ENCODE measurements at regions not wholly inside any gene's neighbourhood (a gene's known extent, or its start where the extent isn't known, plus 50 kb on each side); places are given as distances from the start of the nearest gene placed in this dataset.

DNA sequence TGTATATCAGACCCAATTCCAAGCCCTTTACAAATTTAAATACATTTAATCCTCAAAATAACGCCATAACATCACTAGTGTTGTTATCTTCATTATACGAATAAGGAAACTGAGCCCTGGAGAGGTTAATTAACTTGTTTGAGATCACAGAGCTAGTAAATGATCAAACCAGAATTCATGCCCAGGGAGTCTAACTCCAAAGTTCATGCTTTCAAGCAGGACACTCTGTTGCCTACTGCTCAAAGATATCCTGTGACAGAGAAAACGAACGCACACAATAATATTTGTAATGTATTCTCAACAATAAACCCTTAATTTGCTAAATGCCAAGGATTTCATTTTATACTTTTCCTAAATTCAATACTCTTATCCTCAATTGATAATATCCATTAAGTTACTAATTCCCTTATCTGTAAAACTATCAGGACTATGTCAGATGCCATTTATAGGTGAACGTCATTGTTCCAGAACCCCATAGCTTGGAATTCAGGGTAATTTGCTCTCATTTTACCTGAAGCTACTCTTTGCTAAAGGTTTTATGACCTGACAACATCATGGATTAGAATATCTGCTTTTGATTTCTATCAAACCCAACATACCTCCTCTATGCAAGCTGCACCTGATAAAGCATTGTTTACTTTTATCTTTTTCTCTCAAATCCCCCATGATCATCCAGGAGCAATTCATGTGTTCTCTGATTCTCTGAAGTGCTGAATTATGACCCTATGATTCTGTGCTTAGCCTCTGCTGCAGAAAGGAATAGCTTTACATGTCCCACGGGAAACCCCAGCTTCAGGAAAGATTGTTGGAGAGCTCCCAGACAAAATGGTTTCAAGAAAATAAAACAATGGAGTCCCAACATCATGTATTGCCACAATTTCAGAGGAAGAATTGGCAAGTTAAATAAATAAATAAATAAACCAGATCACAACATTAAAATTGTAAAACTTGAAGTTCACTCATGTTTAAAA is 150.2 kb upstream of the CDK1 start:
- Histone ChIP-seq H3K36me3 (ENCODE audit: insufficient read depth, low read length) (no peaks in the 10 kb centered on the region), H3K27ac (ENCODE audit: low read depth, low read length) (no peak overlapping the region), H3K9me3 (ENCODE audit: low read length) (no peaks in the 10 kb centered on the region), H3K27me3 (ENCODE audit: insufficient read depth, low read length, poor library complexity, severe bottlenecking) (no peaks in the 10 kb centered on the region), H3K4me3 (ENCODE audit: low read length) (no peak overlapping the region), H3K4me1 (ENCODE audit: insufficient read depth, low read length) (no peaks in the 10 kb centered on the region)
- H3K4me3 Mint-ChIP-seq = no peak overlapping the region
- H3K27me3 Mint-ChIP-seq = peaks cover 0 to 9% of the 10 kb centered on the region in 2 donors
- no peaks in the 10 kb centered on the region for H3K9me3 Mint-ChIP-seq
- DNase-seq = no peak
- no peak overlapping the region for H3K27ac Mint-ChIP-seq
- peaks cover 0 to 13% (median 0%) of the 10 kb centered on the region in 3 donors for H3K36me3 Mint-ChIP-seq
- peaks cover 0 to 32% (median 0%) of the 10 kb centered on the region in 3 donors for H3K4me1 Mint-ChIP-seq
- ChIA-PET CTCF (no interaction called here), POLR2A (no interaction called here)

GRCh38 chr10:60626037-60626436 is 152.2 kb upstream of the CDK1 start:
- CTCF ChIA-PET = no interaction called here
- POLR2A ChIA-PET = no interaction called here

DNA sequence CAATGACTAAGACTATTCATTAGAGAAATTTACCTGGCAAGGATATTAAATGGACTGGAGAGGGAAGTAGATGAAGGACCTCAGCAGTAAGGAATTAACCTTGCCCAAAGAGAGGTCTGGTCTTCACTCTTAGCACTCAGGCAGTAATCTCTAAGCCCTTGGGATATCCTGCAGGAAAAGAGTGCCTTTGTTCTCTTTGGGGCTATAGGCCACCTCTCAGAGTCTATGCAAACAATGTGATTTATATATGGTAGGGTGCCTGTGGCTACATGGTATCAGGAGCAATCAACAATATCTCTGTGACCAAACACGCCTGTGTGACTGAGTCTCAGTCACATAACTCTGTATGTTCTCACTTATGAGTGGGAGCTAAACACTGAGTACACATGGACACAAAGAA is 154.7 kb upstream of the CDK1 start:
- Histone ChIP-seq H3K4me1 (ENCODE audit: insufficient read depth, low read length) (no peaks in the 10 kb centered on the region), H3K36me3 (ENCODE audit: insufficient read depth, low read length) (no peaks in the 10 kb centered on the region), H3K27ac (ENCODE audit: low read depth, low read length) (no peak overlapping the region), H3K4me3 (ENCODE audit: low read length) (no peak overlapping the region), H3K9me3 (ENCODE audit: low read length) (no peaks in the 10 kb centered on the region), H3K27me3 (ENCODE audit: insufficient read depth, low read length, poor library complexity, severe bottlenecking) (no peaks in the 10 kb centered on the region)
- Mint-ChIP-seq H3K4me3 (no peak overlapping the region), H3K27ac (no peak overlapping the region), H3K36me3 (peaks cover 0 to 8% (median 0%) of the 10 kb centered on the region in 3 donors), H3K27me3 (peaks cover 0 to 13% of the 10 kb centered on the region in 2 donors), H3K4me1 (peaks cover 0 to 30% (median 0%) of the 10 kb centered on the region in 3 donors), H3K9me3 (no peaks in the 10 kb centered on the region)
- DNase-seq = no peak
- POLR2A ChIA-PET = no interaction called here
- CTCF ChIA-PET = no interaction called here

More at GRCh38 chr10:60626037-60626436, 152.2 kb upstream of the CDK1 start:
- H3K27me3 Mint-ChIP-seq = peaks cover 0 to 19% of the 10 kb centered on the region in 2 donors
- no peaks in the 10 kb centered on the region for H3K4me1 ChIP-seq (ENCODE audit: insufficient read depth, low read length)
- DNase-seq = no peak
- no peaks in the 10 kb centered on the region for H3K9me3 ChIP-seq (ENCODE audit: low read length)
- H3K4me1 Mint-ChIP-seq = peaks cover 0 to 42% (median 0%) of the 10 kb centered on the region in 3 donors
- H3K9me3 Mint-ChIP-seq = no peaks in the 10 kb centered on the region
- H3K4me3 Mint-ChIP-seq = no peak overlapping the region
- no peak overlapping the region for H3K27ac Mint-ChIP-seq
- peaks cover 0 to 13% (median 0%) of the 10 kb centered on the region in 3 donors for H3K36me3 Mint-ChIP-seq
- H3K4me3 ChIP-seq (ENCODE audit: low read length) = no peak overlapping the region
- no peaks in the 10 kb centered on the region for H3K27me3 ChIP-seq (ENCODE audit: insufficient read depth, low read length, poor library complexity, severe bottlenecking)
- no peaks in the 10 kb centered on the region for H3K36me3 ChIP-seq (ENCODE audit: insufficient read depth, low read length)
- H3K27ac ChIP-seq (ENCODE audit: low read depth, low read length) = no peak overlapping the region

- Mint-ChIP-seq H3K4me1 (peaks cover 0 to 37% (median 0%) of the 10 kb centered on the region in 3 donors), H3K9me3 (no peaks in the 10 kb centered on the region), H3K36me3 (peaks cover 0 to 6% (median 0%) of the 10 kb centered on the region in 3 donors), H3K27ac (no peak overlapping the region), H3K27me3 (peaks cover 0 to 13% of the 10 kb centered on the region in 2 donors), H3K4me3 (no peak overlapping the region)
- Histone ChIP-seq H3K27me3 (ENCODE audit: insufficient read depth, low read length, poor library complexity, severe bottlenecking) (no peaks in the 10 kb centered on the region), H3K4me1 (ENCODE audit: insufficient read depth, low read length) (no peaks in the 10 kb centered on the region), H3K4me3 (ENCODE audit: low read length) (no peak overlapping the region), H3K36me3 (ENCODE audit: insufficient read depth, low read length) (no peaks in the 10 kb centered on the region), H3K9me3 (ENCODE audit: low read length) (no peaks in the 10 kb centered on the region), H3K27ac (ENCODE audit: low read depth, low read length) (no peak overlapping the region)
- no peak for DNase-seq
- ChIA-PET CTCF (no interaction called here), POLR2A (no interaction called here)
Measured at GRCh38 chr10:60621018-60621417, 157.3 kb upstream of the CDK1 start.

- Histone ChIP-seq H3K4me1 (ENCODE audit: insufficient read depth, low read length) (no peaks in the 10 kb centered on the region), H3K27ac (ENCODE audit: low read depth, low read length) (no peak overlapping the region), H3K27me3 (ENCODE audit: insufficient read depth, low read length, poor library complexity, severe bottlenecking) (no peaks in the 10 kb centered on the region), H3K4me3 (ENCODE audit: low read length) (no peak overlapping the region), H3K36me3 (ENCODE audit: insufficient read depth, low read length) (no peaks in the 10 kb centered on the region), H3K9me3 (ENCODE audit: low read length) (no peaks in the 10 kb centered on the region)
- no peaks in the 10 kb centered on the region for H3K9me3 Mint-ChIP-seq
- no peak for DNase-seq
- CTCF ChIA-PET = no interaction called here
- POLR2A ChIA-PET = no interaction called here
- H3K27me3 Mint-ChIP-seq = peaks cover 0 to 13% of the 10 kb centered on the region in 2 donors
- no peak overlapping the region for H3K4me3 Mint-ChIP-seq
- peaks cover 0 to 6% (median 0%) of the 10 kb centered on the region in 3 donors for H3K36me3 Mint-ChIP-seq
- peaks cover 0 to 29% (median 0%) of the 10 kb centered on the region in 3 donors for H3K4me1 Mint-ChIP-seq
- peak overlapping the region in 1 of 8 donors; percentile 66 for H3K27ac Mint-ChIP-seq
Measured at GRCh38 chr10:60618861-60619260, 159.4 kb upstream of the CDK1 start.

GRCh38 chr10:60615541-60615940 is 162.7 kb upstream of the CDK1 start:
- Mint-ChIP-seq H3K36me3 (peaks cover 0 to 14% (median 0%) of the 10 kb centered on the region in 3 donors), H3K9me3 (no peaks in the 10 kb centered on the region), H3K27me3 (no peaks in the 10 kb centered on the region), H3K27ac (no peak overlapping the region), H3K4me1 (peaks cover 0 to 24% (median 0%) of the 10 kb centered on the region in 3 donors), H3K4me3 (no peak overlapping the region)
- no peaks in the 10 kb centered on the region for H3K36me3 ChIP-seq (ENCODE audit: insufficient read depth, low read length)
- no peaks in the 10 kb centered on the region for H3K9me3 ChIP-seq (ENCODE audit: low read length)
- no peak overlapping the region for H3K27ac ChIP-seq (ENCODE audit: low read depth, low read length)
- ChIA-PET POLR2A (no interaction called here), CTCF (no interaction called here)
- no peaks in the 10 kb centered on the region for H3K27me3 ChIP-seq (ENCODE audit: insufficient read depth, low read length, poor library complexity, severe bottlenecking)
- no peaks in the 10 kb centered on the region for H3K4me1 ChIP-seq (ENCODE audit: insufficient read depth, low read length)
- H3K4me3 ChIP-seq (ENCODE audit: low read length) = no peak overlapping the region
- DNase-seq = no peak

GRCh38 chr10:60614363-60614762 is 163.9 kb upstream of the CDK1 start:
- CTCF ChIA-PET = no interaction called here
- H3K4me1 ChIP-seq (ENCODE audit: insufficient read depth, low read length) = no peaks in the 10 kb centered on the region
- DNase-seq = no peak
- Mint-ChIP-seq H3K27ac (no peak overlapping the region), H3K36me3 (peaks cover 0 to 14% (median 0%) of the 10 kb centered on the region in 3 donors), H3K9me3 (no peaks in the 10 kb centered on the region), H3K4me3 (no peak overlapping the region), H3K27me3 (no peaks in the 10 kb centered on the region), H3K4me1 (peaks cover 0 to 24% (median 0%) of the 10 kb centered on the region in 3 donors)
- H3K27me3 ChIP-seq (ENCODE audit: insufficient read depth, low read length, poor library complexity, severe bottlenecking) = no peaks in the 10 kb centered on the region
- no peaks in the 10 kb centered on the region for H3K36me3 ChIP-seq (ENCODE audit: insufficient read depth, low read length)
- H3K9me3 ChIP-seq (ENCODE audit: low read length) = no peaks in the 10 kb centered on the region
- H3K27ac ChIP-seq (ENCODE audit: low read depth, low read length) = no peak overlapping the region
- H3K4me3 ChIP-seq (ENCODE audit: low read length) = no peak overlapping the region
- POLR2A ChIA-PET = no interaction called here

DNA sequence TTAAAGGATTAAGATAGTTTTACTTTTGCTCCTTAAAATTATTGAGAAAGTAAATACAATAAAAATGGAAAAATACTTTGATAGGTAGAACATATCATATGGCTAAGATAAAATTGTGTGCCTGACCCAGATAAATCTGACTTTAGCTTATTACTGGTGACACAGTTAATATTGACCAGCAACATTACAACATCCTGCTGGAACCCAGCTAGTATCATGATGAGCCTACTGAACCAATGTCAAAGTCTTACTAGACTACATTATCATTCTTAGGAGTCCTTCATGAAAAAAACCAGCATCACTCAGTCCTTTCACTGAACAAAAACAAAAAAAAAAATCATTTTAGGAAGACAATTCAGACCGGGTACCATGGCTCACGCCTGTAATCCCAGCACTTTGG is 164.8 kb upstream of the CDK1 start:
- no peak overlapping the region for H3K4me3 ChIP-seq (ENCODE audit: low read length)
- H3K9me3 ChIP-seq (ENCODE audit: low read length) = no peaks in the 10 kb centered on the region
- ChIA-PET CTCF (no interaction called here), POLR2A (no interaction called here)
- Mint-ChIP-seq H3K27ac (peak overlapping the region in 1 of 8 donors; percentile 27), H3K9me3 (no peaks in the 10 kb centered on the region), H3K4me1 (peaks cover 0 to 24% (median 0%) of the 10 kb centered on the region in 3 donors), H3K27me3 (no peaks in the 10 kb centered on the region), H3K36me3 (peaks cover 0 to 17% (median 0%) of the 10 kb centered on the region in 3 donors), H3K4me3 (no peak overlapping the region)
- no peaks in the 10 kb centered on the region for H3K27me3 ChIP-seq (ENCODE audit: insufficient read depth, low read length, poor library complexity, severe bottlenecking)
- no peak for DNase-seq
- H3K4me1 ChIP-seq (ENCODE audit: insufficient read depth, low read length) = no peaks in the 10 kb centered on the region
- no peaks in the 10 kb centered on the region for H3K36me3 ChIP-seq (ENCODE audit: insufficient read depth, low read length)
- H3K27ac ChIP-seq (ENCODE audit: low read depth, low read length) = no peak overlapping the region
